OCI-LY7 (cell line): ENCODE measurements at regions not wholly inside any gene's neighbourhood (a gene's known extent, or its start where the extent isn't known, plus 50 kb on each side); places are given as distances from the start of the nearest gene placed in this dataset.

ENCODE experiments used
- CTCF ChIP-seq: fragments of 200-600 bp; sonication (generic); conservative IDR thresholded peaks from 2 replicates; pipeline ENCODE4 v1.5.1; 2014; ENCODE audit warnings: mild to moderate bottlenecking, antibody characterized with exemption, low read length, moderate library complexity, mixed read lengths
- EZH2phosphoT487 ChIP-seq: fragments of 200-600 bp; sonication (generic); IDR thresholded peaks from 2 replicates; pipeline ENCODE4 v1.6.1; 2018; ENCODE audit warnings: low read depth, borderline replicate concordance, mild to moderate bottlenecking, mixed run types, antibody characterized with exemption, low read length, moderate library complexity, mixed read lengths

- TF ChIP-seq CTCF (no peak), EZH2phosphoT487 (no peak)
These were observed 235.6 kb upstream of the CSNK1A1L start for GRCh38 chr13:37340901-37341670.
